GM23338 (cell line): ENCODE measurements at regions not wholly inside any gene's neighbourhood (a gene's known extent, or its start where the extent isn't known, plus 50 kb on each side); places are given as distances from the start of the nearest gene placed in this dataset.
"Not testable (repeated sequence)": the region's sequence is repeated elsewhere in the genome, so short reads cannot be mapped to it uniquely, and the experiment has no call there.

ENCODE experiments used
- CREB1 ChIP-seq: fragments of 250-450 bp; sonication (Bioruptor Pico); IDR thresholded peaks from 2 replicates; pipeline ENCODE4 v1.5.0; 2020; ENCODE audit warnings: low read depth, mild to moderate bottlenecking, moderate library complexity
- CTCF ChIP-seq, 2 experiments: fragments of 200-600 bp in 1 of 2; sonication (generic) in 1 of 2; conservative IDR thresholded peaks; 2 replicates each; pipeline versions ENCODE4 v1.5.1 to v1.6.1; 2016 to 2017; ENCODE audit warnings: antibody characterized with exemption in 2 of 2, low read depth in 2 of 2, mild to moderate bottlenecking in 2 of 2, moderate library complexity in 1 of 2
- EZH2 ChIP-seq: fragments of 200-600 bp; sonication (generic); IDR thresholded peaks from one replicate; pipeline ENCODE4 v1.8.0; 2017; ENCODE audit warnings: antibody characterized with exemption, mild to moderate bottlenecking, low read depth; ENCODE audit not compliant: unreplicated experiment
- EZH2phosphoT487 ChIP-seq: fragments of 200-600 bp; sonication (generic); IDR thresholded peaks from one replicate; pipeline ENCODE4 v1.8.1; 2018; ENCODE audit warnings: antibody characterized with exemption; ENCODE audit not compliant: unreplicated experiment
- POLR2AphosphoS5 ChIP-seq: IDR thresholded peaks from 2 replicates; pipeline ENCODE4 v1.6.1; 2016; ENCODE audit warnings: antibody characterized with exemption, low read depth
- REST ChIP-seq: IDR thresholded peaks from one replicate; pipeline ENCODE4 v1.6.1; 2018; ENCODE audit warnings: antibody characterized with exemption; ENCODE audit not compliant: unreplicated experiment
- STAT1 ChIP-seq: IDR thresholded peaks from one replicate; pipeline ENCODE4 v1.6.1; 2016; ENCODE audit warnings: antibody characterized with exemption; ENCODE audit not compliant: unreplicated experiment

- not testable (repeated sequence) for TF ChIP-seq CTCF (conservative IDR thresholded peaks at IDR 0.05; ENCODE audit: low read depth in 2 of 2); EZH2; POLR2AphosphoS5; STAT1; EZH2phosphoT487; CREB1; REST
Observed at GRCh38 chr3:75579091-75579490, 85.0 kb upstream of the FRG2C start.
